ENCODE measurements at regions not wholly inside any gene's neighbourhood (a gene's known extent, or its start where the extent isn't known, plus 50 kb on each side); places are given as distances from the start of the nearest gene placed in this dataset.

- no peak for TF ChIP-seq ZNF518A (tag by site-specific recombination; conservative IDR thresholded peaks at IDR 0.05; ENCODE audit: low read depth)
- no peak for TF ChIP-seq ZSCAN18 (tag by site-specific recombination; IDR thresholded peaks at IDR 0.05)
- no peak for TF ChIP-seq HOXD13 (CRISPR knock-in tag; IDR thresholded peaks at IDR 0.05; ENCODE audit: borderline replicate concordance)
- TF ChIP-seq ZNF280D (tag by site-specific recombination; IDR thresholded peaks at IDR 0.05), result no peak
Measured at GRCh38 chr7:9017286-9017685, 583.9 kb downstream of the NXPH1 start (continued).

GRCh38 chr7:9022456-9022855 lies 589.0 kb downstream of the NXPH1 start:
- Histone ChIP-seq H3K27ac (ENCODE audit: extremely low read depth, low read depth, low read length) (no peak overlapping the region), H3K4me1 (ENCODE audit: control insufficient read depth, insufficient read depth, low read length) (no peaks in the 10 kb centered on the region), H3K36me3 (ENCODE audit: control insufficient read depth in 2 of 2, insufficient read depth in 1 of 2, low read length in 2 of 2) (no peaks in the 10 kb centered on the region), H3K4me3 (ENCODE audit: low read depth, low read length) (no peak overlapping the region), H3K9me3 (ENCODE audit: control insufficient read depth, insufficient read depth, low read depth, low read length) (no peaks in the 10 kb centered on the region)
- ChIA-PET POLR2A (no interaction called here), CTCF (no interaction called here)
- no peak for TF ChIP-seq ZNF596 (tag by site-specific recombination; IDR thresholded peaks at IDR 0.05)
- no peak for TF ChIP-seq ZNF398 (tag by site-specific recombination; IDR thresholded peaks at IDR 0.05)
- TF ChIP-seq ZSCAN5A (tag by site-specific recombination; IDR thresholded peaks at IDR 0.05), result no peak
- no peak for TF ChIP-seq ZNF555 (tag by site-specific recombination; conservative IDR thresholded peaks at IDR 0.05)
- TF ChIP-seq ZFP69B (tag by site-specific recombination; IDR thresholded peaks at IDR 0.05), result no peak
- no peak for TF ChIP-seq MZF1 (tag by site-specific recombination; IDR thresholded peaks at IDR 0.05; ENCODE audit: borderline replicate concordance)
- no peak for TF ChIP-seq ZNF175 (tag by site-specific recombination; IDR thresholded peaks at IDR 0.05)
- TF ChIP-seq ZNF776 (tag by site-specific recombination; IDR thresholded peaks at IDR 0.05; ENCODE audit: borderline replicate concordance), result no peak
- no peak for TF ChIP-seq ZNF514 (tag by site-specific recombination; IDR thresholded peaks at IDR 0.05)
- TF ChIP-seq ZNF280D (tag by site-specific recombination; IDR thresholded peaks at IDR 0.05), result no peak
- no peak for TF ChIP-seq ZNF354C (tag by site-specific recombination; IDR thresholded peaks at IDR 0.05; ENCODE audit: borderline replicate concordance, low read depth)
- TF ChIP-seq SP7 (tag by site-specific recombination; IDR thresholded peaks at IDR 0.05), result no peak

All from HEK293 (cell line).